Colonic mucosa (tissue), 4 donors: ENCODE measurements at regions not wholly inside any gene's neighbourhood (a gene's known extent, or its start where the extent isn't known, plus 50 kb on each side); places are given as distances from the start of the nearest gene placed in this dataset.

Experiments
- DNase-seq: peaks from one replicate; pipeline ENCODE4 v3.0.0-alpha.2; 2020
- H3K27ac ChIP-seq: fragments of 200-600 bp; one replicate; pipeline ENCODE4 v1.8.0; 2021
- H3K27me3 ChIP-seq: fragments of 200-600 bp; one replicate; pipeline ENCODE4 v1.8.0; 2021
- H3K36me3 ChIP-seq: fragments of 200-600 bp; one replicate; pipeline ENCODE4 v1.8.0; 2021
- H3K4me1 ChIP-seq: fragments of 200-600 bp; one replicate; pipeline ENCODE4 v1.8.0; 2021; ENCODE audit warnings: mild to moderate bottlenecking
- H3K4me3 ChIP-seq: fragments of 200-600 bp; one replicate; pipeline ENCODE4 v1.8.0; 2021
- H3K9ac ChIP-seq, 2 donors: one replicate each; pipeline ENCODE4 v1.7.0; 2013; ENCODE audit warnings: control low read depth in 2 of 2, low read depth in 2 of 2, low read length in 2 of 2
- H3K9me3 ChIP-seq: fragments of 200-600 bp; one replicate; pipeline ENCODE4 v1.8.0; 2021
- intact Hi-C: fragments of 100-400 bp; cut with DNase I; formaldehyde crosslinking; loops from one replicate; pipeline ENCODE4 v1.14.1; 2022
- TF ChIP-seq, protein P1 (sequence below): fragments of 200-600 bp; IDR thresholded peaks from one replicate; pipeline ENCODE4 v1.8.0; 2022; ENCODE audit warnings: antibody characterized with exemption, mild to moderate bottlenecking
- donor health status: healthy.
- donor health status: DM: no; HTN: no; CAD: no.
- donor health status: DM: no; HTN: no; CAD: no.

DNA sequence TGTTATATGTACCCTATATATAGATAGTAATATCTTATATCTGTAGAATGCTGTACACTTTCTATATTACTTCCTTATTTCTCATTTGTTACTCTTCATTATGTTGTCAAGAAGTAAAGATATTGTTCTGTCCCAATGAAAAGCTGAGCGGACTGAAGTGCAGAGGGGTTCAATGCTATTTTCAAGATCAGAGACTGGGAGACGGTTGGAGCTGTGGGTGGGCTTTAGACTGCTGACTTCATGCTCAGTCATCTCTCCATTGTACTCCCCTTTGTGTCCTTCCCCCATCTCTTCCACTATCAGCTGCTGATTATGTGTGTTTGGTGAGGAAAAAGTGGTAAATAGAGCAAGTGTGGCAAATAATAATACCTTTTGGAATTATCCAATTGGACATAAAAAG, 532.3 kb upstream of the ZNF608 start:
- DNase-seq: no peak
- H3K36me3 ChIP-seq: no peaks in the 10 kb centered on the region
- TF ChIP-seq, protein P1, sequence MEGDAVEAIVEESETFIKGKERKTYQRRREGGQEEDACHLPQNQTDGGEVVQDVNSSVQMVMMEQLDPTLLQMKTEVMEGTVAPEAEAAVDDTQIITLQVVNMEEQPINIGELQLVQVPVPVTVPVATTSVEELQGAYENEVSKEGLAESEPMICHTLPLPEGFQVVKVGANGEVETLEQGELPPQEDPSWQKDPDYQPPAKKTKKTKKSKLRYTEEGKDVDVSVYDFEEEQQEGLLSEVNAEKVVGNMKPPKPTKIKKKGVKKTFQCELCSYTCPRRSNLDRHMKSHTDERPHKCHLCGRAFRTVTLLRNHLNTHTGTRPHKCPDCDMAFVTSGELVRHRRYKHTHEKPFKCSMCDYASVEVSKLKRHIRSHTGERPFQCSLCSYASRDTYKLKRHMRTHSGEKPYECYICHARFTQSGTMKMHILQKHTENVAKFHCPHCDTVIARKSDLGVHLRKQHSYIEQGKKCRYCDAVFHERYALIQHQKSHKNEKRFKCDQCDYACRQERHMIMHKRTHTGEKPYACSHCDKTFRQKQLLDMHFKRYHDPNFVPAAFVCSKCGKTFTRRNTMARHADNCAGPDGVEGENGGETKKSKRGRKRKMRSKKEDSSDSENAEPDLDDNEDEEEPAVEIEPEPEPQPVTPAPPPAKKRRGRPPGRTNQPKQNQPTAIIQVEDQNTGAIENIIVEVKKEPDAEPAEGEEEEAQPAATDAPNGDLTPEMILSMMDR: no peak
- no peak overlapping the region for H3K4me3 ChIP-seq
- no peak overlapping the region for H3K9ac ChIP-seq
- no peaks in the 10 kb centered on the region for H3K27me3 ChIP-seq
- no peaks in the 10 kb centered on the region for H3K9me3 ChIP-seq
- H3K27ac ChIP-seq: no peak overlapping the region
- no peaks in the 10 kb centered on the region for H3K4me1 ChIP-seq
- intact Hi-C loops: no loop called here

DNA sequence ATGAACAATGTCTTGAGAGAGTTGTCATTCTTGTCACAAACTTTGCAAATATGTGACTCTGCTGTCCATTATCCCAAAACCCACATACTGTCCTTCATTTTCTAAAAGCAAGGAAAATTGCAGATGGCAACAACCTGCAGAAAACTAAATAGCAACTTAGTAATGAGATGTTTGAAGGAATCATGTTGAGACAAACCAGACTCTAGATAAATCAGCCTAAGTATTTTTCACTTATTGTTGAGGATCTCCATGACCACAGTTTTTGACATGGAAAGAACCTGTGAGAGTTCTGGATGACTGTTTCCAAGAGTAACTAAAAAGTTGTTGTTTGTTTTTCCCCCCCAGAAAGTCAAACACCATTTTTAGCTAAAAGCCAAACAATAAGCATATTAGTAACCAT, 535.2 kb upstream of the ZNF608 start:
- H3K27me3 ChIP-seq: no peaks in the 10 kb centered on the region
- H3K4me3 ChIP-seq: no peak overlapping the region
- no peaks in the 10 kb centered on the region for H3K9me3 ChIP-seq
- DNase-seq: no peak
- H3K36me3 ChIP-seq: no peaks in the 10 kb centered on the region
- H3K27ac ChIP-seq: no peak overlapping the region
- no peak overlapping the region for H3K9ac ChIP-seq
- no peaks in the 10 kb centered on the region for H3K4me1 ChIP-seq
- intact Hi-C loops: no loop called here
- TF ChIP-seq, protein P1: no peak

DNA sequence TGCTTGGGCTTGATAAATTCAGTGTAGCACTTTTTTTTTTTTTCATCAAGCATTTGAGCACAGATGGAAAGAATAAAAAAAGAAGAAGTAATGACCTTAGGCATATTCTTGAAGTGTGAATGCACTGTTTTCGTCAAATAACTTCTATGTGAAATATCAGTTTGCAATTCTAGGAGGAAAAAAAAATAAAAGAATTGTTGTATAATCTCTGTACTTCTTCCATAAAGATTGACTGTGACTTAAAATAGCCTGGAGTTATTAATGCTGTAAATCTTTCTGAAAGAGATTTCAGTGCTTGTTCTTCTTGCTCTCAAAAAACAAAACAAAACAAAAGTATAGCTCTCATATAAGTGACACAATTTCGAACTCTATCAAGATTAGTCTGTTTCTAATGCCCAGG, 536.9 kb upstream of the ZNF608 start:
- no peak for DNase-seq
- H3K9ac ChIP-seq: no peak overlapping the region
- no peaks in the 10 kb centered on the region for H3K36me3 ChIP-seq
- H3K4me1 ChIP-seq: no peaks in the 10 kb centered on the region
- no peak overlapping the region for H3K4me3 ChIP-seq
- H3K27ac ChIP-seq: no peak overlapping the region
- no peaks in the 10 kb centered on the region for H3K9me3 ChIP-seq
- H3K27me3 ChIP-seq: no peaks in the 10 kb centered on the region
- TF ChIP-seq, protein P1: no peak
- intact Hi-C loops: no loop called here

DNA sequence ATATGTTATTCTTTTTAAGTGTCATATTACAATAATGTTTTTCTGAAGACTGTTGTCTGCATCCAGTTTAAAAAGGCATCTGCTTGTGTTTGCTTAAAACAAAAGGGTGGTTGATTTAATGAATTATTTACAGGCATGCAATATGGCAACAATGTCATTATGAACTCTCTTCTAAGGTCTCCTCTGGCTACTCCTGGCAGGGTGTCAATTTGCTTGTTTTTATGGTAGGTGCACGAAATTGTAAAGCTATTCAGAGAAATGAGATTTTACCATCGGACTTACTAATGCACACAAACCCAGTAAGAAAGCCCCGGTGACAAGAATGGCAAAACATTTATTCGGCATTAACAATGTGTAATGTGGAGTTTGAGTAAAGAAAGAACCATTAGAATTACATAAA, 539.8 kb upstream of the ZNF608 start:
- Histone ChIP-seq H3K9ac (no peak overlapping the region), H3K4me3 (no peak overlapping the region), H3K27me3 (no peaks in the 10 kb centered on the region), H3K9me3 (no peaks in the 10 kb centered on the region), H3K4me1 (no peaks in the 10 kb centered on the region), H3K36me3 (no peaks in the 10 kb centered on the region), H3K27ac (no peak overlapping the region)
- DNase-seq: no peak
- intact Hi-C loops: no loop called here
- TF ChIP-seq, protein P1: no peak

DNA sequence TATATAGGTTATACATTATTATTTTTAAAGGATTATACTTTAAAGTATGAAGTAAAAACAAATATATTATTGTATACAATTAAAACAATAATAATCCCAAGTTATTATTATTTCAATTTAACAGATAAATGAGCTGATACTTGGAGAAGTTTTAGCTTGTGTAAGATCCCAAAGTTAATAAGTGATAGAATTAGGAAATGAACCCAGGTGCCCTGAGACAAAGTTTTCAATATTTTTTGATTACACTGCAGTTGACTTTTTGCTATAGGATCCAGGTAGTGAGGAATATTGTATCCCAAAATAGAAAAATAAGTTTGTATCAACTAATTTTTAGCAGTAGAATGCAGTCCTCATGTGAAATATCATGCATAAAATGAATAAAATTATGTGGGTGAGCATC, 543.2 kb upstream of the ZNF608 start:
- Histone ChIP-seq H3K36me3 (no peaks in the 10 kb centered on the region), H3K4me1 (no peaks in the 10 kb centered on the region), H3K4me3 (no peak overlapping the region), H3K9me3 (no peaks in the 10 kb centered on the region), H3K27ac (no peak overlapping the region), H3K27me3 (no peaks in the 10 kb centered on the region), H3K9ac (no peak overlapping the region)
- no peak for DNase-seq
- TF ChIP-seq, protein P1: no peak
- intact Hi-C loops: no loop called here

DNA sequence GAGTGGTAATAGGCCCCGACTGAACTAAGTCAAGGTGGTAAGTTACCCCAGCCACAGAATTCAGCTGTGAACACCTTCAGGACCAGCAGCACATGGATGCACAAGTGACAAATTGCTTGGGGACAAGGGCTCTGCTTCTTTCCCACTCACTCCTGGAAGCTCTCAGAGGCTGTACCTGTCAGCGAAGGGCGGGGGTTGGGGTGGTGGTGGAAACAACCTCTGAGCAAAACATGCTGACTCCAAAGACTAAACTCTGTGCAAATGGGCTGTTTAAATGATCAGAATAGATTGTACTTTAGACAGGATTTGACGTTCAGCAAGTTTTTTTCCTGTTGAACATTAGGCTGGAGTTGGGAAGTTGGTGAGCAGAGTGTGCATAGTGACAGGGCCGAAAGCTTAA, 544.5 kb upstream of the ZNF608 start:
- Histone ChIP-seq H3K27me3 (no peaks in the 10 kb centered on the region), H3K4me1 (no peaks in the 10 kb centered on the region), H3K4me3 (no peak overlapping the region), H3K27ac (no peak overlapping the region), H3K9me3 (no peaks in the 10 kb centered on the region), H3K9ac (no peak overlapping the region), H3K36me3 (no peaks in the 10 kb centered on the region)
- intact Hi-C loops: no loop called here
- TF ChIP-seq, protein P1: no peak
- DNase-seq: no peak
